Ascending aorta (tissue), 2 donors: ENCODE measurements at regions not wholly inside any gene's neighbourhood (a gene's known extent, or its start where the extent isn't known, plus 50 kb on each side); places are given as distances from the start of the nearest gene placed in this dataset.

Experiments
- DNase-seq, 2 donors: peaks; one replicate each; pipeline ENCODE4 v3.0.0-alpha.2; 2019; ENCODE audit warnings: low spot score in 2 of 2
- H3K27ac ChIP-seq, 2 donors: fragments of 200-600 bp; sonication (generic); one replicate each; pipeline ENCODE4 v1.5.1; 2016 to 2017; ENCODE audit warnings: mild to moderate bottlenecking in 1 of 2
- H3K27me3 ChIP-seq: fragments of 200-600 bp; sonication (generic); one replicate; pipeline ENCODE4 v1.5.1; 2017
- H3K36me3 ChIP-seq, 2 donors: fragments of 200-600 bp; sonication (generic); one replicate each; pipeline ENCODE4 v1.5.1; 2016
- H3K4me1 ChIP-seq, 2 donors: fragments of 200-600 bp; sonication (generic); one replicate each; pipeline ENCODE4 v1.5.1; 2016 to 2017; ENCODE audit warnings: mild to moderate bottlenecking in 1 of 2
- H3K4me3 ChIP-seq, 2 donors: fragments of 200-600 bp; sonication (generic); one replicate each; pipeline ENCODE4 v1.5.1; 2016 to 2017; ENCODE audit warnings: mild to moderate bottlenecking in 1 of 2
- H3K9me3 ChIP-seq, 2 donors: fragments of 200-600 bp; sonication (generic); one replicate each; pipeline ENCODE4 v1.5.1; 2016
- CTCF ChIP-seq, 3 experiments: fragments of 200-600 bp in 2 of 3; fragments of 450-650 bp in 1 of 3; sonication (generic) in 2 of 3; IDR thresholded peaks; one replicate each; pipeline ENCODE4 v1.5.1; 2016 to 2019; ENCODE audit warnings: antibody characterized with exemption in 3 of 3, mild to moderate bottlenecking in 1 of 3, moderate library complexity in 1 of 3
- intact Hi-C: fragments of 100-400 bp; cut with DNase I; formaldehyde crosslinking; loops from one replicate; pipeline ENCODE4 v1.15.1; 2023

GRCh38 chr5:108615216-108615615, 132.5 kb upstream of the FER start:
- H3K27me3 ChIP-seq = no peaks in the 10 kb centered on the region
- TF ChIP-seq CTCF (IDR thresholded peaks at IDR 0.05) = no peak
- H3K4me3 ChIP-seq = no peak overlapping the region
- DNase-seq = no peak
- intact Hi-C loops = no loop called here
- no peaks in the 10 kb centered on the region for H3K9me3 ChIP-seq
- H3K27ac ChIP-seq = no peak overlapping the region
- no peaks in the 10 kb centered on the region for H3K36me3 ChIP-seq
- H3K4me1 ChIP-seq = no peaks in the 10 kb centered on the region

GRCh38 chr5:108607421-108607820, 140.3 kb upstream of the FER start:
- Histone ChIP-seq H3K27me3 (no peaks in the 10 kb centered on the region), H3K4me3 (no peak overlapping the region), H3K9me3 (no peaks in the 10 kb centered on the region), H3K4me1 (no peaks in the 10 kb centered on the region), H3K27ac (no peak overlapping the region), H3K36me3 (no peaks in the 10 kb centered on the region)
- DNase-seq = no peak
- intact Hi-C loops = no loop called here
- no peak for TF ChIP-seq CTCF (IDR thresholded peaks at IDR 0.05)

GRCh38 chr5:108606185-108606584, 141.5 kb upstream of the FER start:
- Histone ChIP-seq H3K36me3 (no peaks in the 10 kb centered on the region), H3K4me1 (no peaks in the 10 kb centered on the region), H3K9me3 (no peaks in the 10 kb centered on the region), H3K27ac (no peak overlapping the region), H3K4me3 (no peak overlapping the region), H3K27me3 (no peaks in the 10 kb centered on the region)
- intact Hi-C loops = no loop called here
- TF ChIP-seq CTCF (IDR thresholded peaks at IDR 0.05) = no peak
- DNase-seq = no peak

GRCh38 chr5:108602830-108603229, 144.9 kb upstream of the FER start:
- no peak overlapping the region for H3K27ac ChIP-seq
- no peaks in the 10 kb centered on the region for H3K9me3 ChIP-seq
- H3K36me3 ChIP-seq = no peaks in the 10 kb centered on the region
- no peak overlapping the region for H3K4me3 ChIP-seq
- H3K4me1 ChIP-seq = no peaks in the 10 kb centered on the region
- no peak for TF ChIP-seq CTCF (IDR thresholded peaks at IDR 0.05)
- H3K27me3 ChIP-seq = no peaks in the 10 kb centered on the region
- DNase-seq = no peak
- intact Hi-C loops = no loop called here

- Histone ChIP-seq H3K27me3 (no peaks in the 10 kb centered on the region), H3K36me3 (no peaks in the 10 kb centered on the region), H3K9me3 (no peaks in the 10 kb centered on the region), H3K4me3 (no peak overlapping the region), H3K4me1 (no peaks in the 10 kb centered on the region), H3K27ac (no peak overlapping the region)
- no peak for TF ChIP-seq CTCF (IDR thresholded peaks at IDR 0.05)
- intact Hi-C loops = no loop called here
- no peak for DNase-seq
Observed at GRCh38 chr5:108590799-108591198, 156.9 kb upstream of the FER start.

GRCh38 chr5:108588323-108588722, 159.4 kb upstream of the FER start:
- Histone ChIP-seq H3K27ac (no peak overlapping the region), H3K4me3 (no peak overlapping the region), H3K9me3 (no peaks in the 10 kb centered on the region), H3K4me1 (no peaks in the 10 kb centered on the region), H3K27me3 (no peaks in the 10 kb centered on the region), H3K36me3 (no peaks in the 10 kb centered on the region)
- intact Hi-C loops = no loop called here
- no peak for DNase-seq
- TF ChIP-seq CTCF (IDR thresholded peaks at IDR 0.05) = no peak
